H1 (cell line): ENCODE measurements at regions not wholly inside any gene's neighbourhood (a gene's known extent, or its start where the extent isn't known, plus 50 kb on each side); places are given as distances from the start of the nearest gene placed in this dataset.

ENCODE experiments used
- CTCF ChIA-PET: fragments of 300-600 bp; sonication (Branson Sonifier 250); formaldehyde crosslinking; loops from one replicate; lab custom pipeline; 2021; ENCODE audit not compliant: partially characterized antibody; lab: Charles Lee
- POLR2A ChIA-PET: fragments of 300-600 bp; sonication (Branson Sonifier 250); formaldehyde crosslinking; loops from one replicate; lab custom pipeline; 2021; ENCODE audit warnings: inconsistent platforms; ENCODE audit not compliant: partially characterized antibody; lab: Charles Lee
- DNase-seq, 2 experiments: peaks; one replicate each; pipeline versions ENCODE4 v3.0.0 to v3.0.0-alpha.2; 2010 to 2022; ENCODE audit warnings: low spot score in 2 of 2, low read depth in 1 of 2, mixed read lengths in 1 of 2
- FAIRE-seq: peaks from 2 replicates; lab custom pipeline; 2011; peaks lifted over from hg19 to GRCh38; lab: Jason Lieb, UNC
- H2AFZ ChIP-seq: 2 replicates; pipeline ENCODE4 v1.8.1; 2012; ENCODE audit warnings: low read length, inconsistent platforms
- H2AK5ac ChIP-seq: 2 replicates; pipeline ENCODE4 v1.6.1; 2013; ENCODE audit warnings: low read depth, low read length
- H2BK120ac ChIP-seq: replicated peaks from 2 replicates; pipeline ENCODE3; 2013; ENCODE audit warnings: low read depth, low read length, inconsistent platforms
- H2BK12ac ChIP-seq: 2 replicates; pipeline ENCODE4 v1.6.1; 2013; ENCODE audit warnings: low read depth, low read length
- H2BK15ac ChIP-seq: 2 replicates; pipeline ENCODE4 v1.6.1; 2013; ENCODE audit warnings: low read length
- H2BK20ac ChIP-seq: 2 replicates; pipeline ENCODE4 v1.6.1; 2013; ENCODE audit warnings: low read length
- H2BK5ac ChIP-seq: 2 replicates; pipeline ENCODE4 v1.6.1; 2013; ENCODE audit warnings: low read depth, low read length
- H3K14ac ChIP-seq: 2 replicates; pipeline ENCODE4 v1.6.1; 2013; ENCODE audit warnings: inconsistent platforms; ENCODE audit not compliant: insufficient read length
- H3K18ac ChIP-seq: 2 replicates; pipeline ENCODE4 v1.6.1; 2013; ENCODE audit warnings: low read length; ENCODE audit errors: extremely low read depth
- H3K23ac ChIP-seq: 2 replicates; pipeline ENCODE4 v1.6.1; 2013; ENCODE audit warnings: inconsistent platforms; ENCODE audit not compliant: insufficient read length
- H3K23me2 ChIP-seq: 2 replicates; pipeline ENCODE4 v1.6.1; 2013; ENCODE audit warnings: low read depth, low read length
- H3K27ac ChIP-seq: 2 replicates; pipeline ENCODE4 v1.6.1; 2011; ENCODE audit warnings: low read depth, low read length, inconsistent platforms
- H3K27me3 ChIP-seq, 4 experiments: replicated peaks in 1 of 4; 1 replicate in 1 of 4; 2 replicates in 3 of 4; pipeline versions ENCODE4 v1.6.1 to v1.8.1; 2011 to 2013; ENCODE audit warnings: low read length in 3 of 4, mild to moderate bottlenecking in 3 of 4, inconsistent platforms in 2 of 4, mixed read lengths in 2 of 4, moderate library complexity in 1 of 4; ENCODE audit not compliant: control insufficient read depth in 3 of 4, insufficient read depth in 3 of 4; ENCODE audit errors: extremely low read depth in 1 of 4
- H3K36me3 ChIP-seq, 4 experiments: 2 replicates each; pipeline versions ENCODE4 v1.6.1 to v1.8.1; 2011 to 2013; ENCODE audit warnings: mild to moderate bottlenecking in 4 of 4, low read length in 3 of 4, moderate library complexity in 2 of 4, control low read depth in 1 of 4, inconsistent platforms in 1 of 4; ENCODE audit not compliant: insufficient read depth in 4 of 4, control insufficient read depth in 2 of 4
- H3K4ac ChIP-seq: replicated peaks from 2 replicates; pipeline ENCODE3; 2013; ENCODE audit warnings: low read length, low read depth, mixed read lengths, inconsistent platforms; ENCODE audit not compliant: insufficient read length
- H3K4me1 ChIP-seq, 4 experiments: replicated peaks in 1 of 4; 1 replicate in 1 of 4; 2 replicates in 3 of 4; pipeline versions ENCODE4 v1.6.1 to v1.8.1; 2011 to 2013; ENCODE audit warnings: low read length in 3 of 4, inconsistent platforms in 2 of 4, mixed read lengths in 1 of 4; ENCODE audit not compliant: insufficient read depth in 4 of 4, control insufficient read depth in 3 of 4
- H3K4me2 ChIP-seq, 2 experiments: 2 replicates each; pipeline versions ENCODE4 v1.6.1 to v1.8.1; 2011 to 2013; ENCODE audit warnings: low read depth in 2 of 2, low read length in 2 of 2, control low read depth in 1 of 2, inconsistent platforms in 1 of 2, mild to moderate bottlenecking in 1 of 2; ENCODE audit not compliant: insufficient read depth in 1 of 2
- H3K4me3 ChIP-seq, 4 experiments: fragments of 200-600, 300-600 bp in 1 of 4; sonication (generic), shearing (Covaris generic), sonication (Bioruptor Twin) in 1 of 4; 2 replicates each; pipeline versions ENCODE4 v1.5.1 to v1.8.1; 2011 to 2016; ENCODE audit warnings: low read length in 4 of 4, low read depth in 3 of 4, control low read depth in 2 of 4, inconsistent platforms in 2 of 4, mild to moderate bottlenecking in 2 of 4, mixed read lengths in 1 of 4, moderate library complexity in 1 of 4; ENCODE audit not compliant: insufficient read depth in 2 of 4; ENCODE audit errors: extremely low read depth in 1 of 4
- H3K56ac ChIP-seq: replicated peaks from 2 replicates; pipeline ENCODE3; 2013; ENCODE audit warnings: low read depth, mild to moderate bottlenecking, mixed read lengths, low read length, inconsistent platforms; ENCODE audit not compliant: insufficient read length
- H3K79me1 ChIP-seq: 2 replicates; pipeline ENCODE4 v1.6.1; 2013; ENCODE audit warnings: low read depth, low read length, control low read depth
- H3K79me2 ChIP-seq, 2 experiments: 2 replicates each; pipeline versions ENCODE4 v1.6.1 to v1.8.1; 2012 to 2013; ENCODE audit warnings: low read length in 2 of 2, mild to moderate bottlenecking in 2 of 2, inconsistent platforms in 1 of 2; ENCODE audit not compliant: insufficient read depth in 2 of 2, control insufficient read depth in 1 of 2
- H3K9ac ChIP-seq, 4 experiments: replicated peaks in 1 of 4; 1 replicate in 1 of 4; 2 replicates in 3 of 4; pipeline versions ENCODE4 v1.6.1 to v1.8.1; 2011 to 2013; ENCODE audit warnings: low read depth in 3 of 4, low read length in 3 of 4, control low read depth in 2 of 4, mild to moderate bottlenecking in 2 of 4, moderate library complexity in 2 of 4, inconsistent platforms in 1 of 4; ENCODE audit errors: extremely low read depth in 1 of 4
- H3K9me3 ChIP-seq, 2 experiments: 2 replicates each; pipeline versions ENCODE4 v1.6.1 to v1.8.1; 2012 to 2013; ENCODE audit warnings: mild to moderate bottlenecking in 2 of 2, moderate library complexity in 2 of 2, control low read depth in 1 of 2, inconsistent platforms in 1 of 2, low read depth in 1 of 2, low read length in 1 of 2, mixed read lengths in 1 of 2; ENCODE audit not compliant: insufficient read depth in 2 of 2
- H4K20me1 ChIP-seq, 2 experiments: replicated peaks in 1 of 2; 2 replicates each; pipeline versions ENCODE3 to v1.8.1; 2011 to 2013; ENCODE audit warnings: inconsistent platforms in 2 of 2, low read length in 2 of 2, mild to moderate bottlenecking in 1 of 2; ENCODE audit not compliant: insufficient read depth in 2 of 2, control insufficient read depth in 1 of 2
- H4K5ac ChIP-seq: 2 replicates; pipeline ENCODE4 v1.6.1; 2013; ENCODE audit warnings: low read length, low read depth, mixed read lengths, inconsistent platforms; ENCODE audit not compliant: insufficient read length
- H4K8ac ChIP-seq: 2 replicates; pipeline ENCODE4 v1.8.0; 2013; ENCODE audit warnings: mild to moderate bottlenecking, moderate library complexity, low read length, inconsistent platforms; ENCODE audit not compliant: insufficient read depth; ENCODE audit errors: extremely low read depth
- H4K91ac ChIP-seq: replicated peaks from 2 replicates; pipeline ENCODE3; 2013; ENCODE audit warnings: low read length, mixed read lengths, inconsistent platforms; ENCODE audit not compliant: insufficient read length
- ATF2 ChIP-seq: IDR thresholded peaks from 2 replicates; pipeline ENCODE4 v1.6.1; 2012; ENCODE audit warnings: low read length, inconsistent platforms
- CBX5 ChIP-seq: fragments of 300-800, 300-1000 bp; sonication (generic); IDR thresholded peaks from 2 replicates; pipeline ENCODE4 v1.7.1; 2016; ENCODE audit warnings: antibody characterized with exemption, low read length, low read depth
- CTCF ChIP-seq, 3 experiments: IDR thresholded peaks; 1 replicate in 2 of 3; 2 replicates in 1 of 3; pipeline versions ENCODE4 v1.5.1 to v1.6.1; 2011; ENCODE audit warnings: low read length in 3 of 3, mild to moderate bottlenecking in 3 of 3, inconsistent platforms in 2 of 3, low read depth in 1 of 3, moderate library complexity in 1 of 3; ENCODE audit not compliant: insufficient read depth in 1 of 3; ENCODE audit errors: control extremely low read depth in 1 of 3
- GTF2F1 ChIP-seq: IDR thresholded peaks from 2 replicates; pipeline ENCODE4 v1.6.1; 2012; ENCODE audit warnings: low read depth, low read length, improper control_type of control experiment, borderline replicate concordance
- RAD21 ChIP-seq, 2 experiments: IDR thresholded peaks in 1 of 2; conservative IDR thresholded peaks in 1 of 2; 2 replicates each; pipeline ENCODE4 v1.6.1; 2011; ENCODE audit warnings: low read depth in 2 of 2, low read length in 2 of 2, improper control_type of control experiment in 1 of 2, inconsistent platforms in 1 of 2, mild to moderate bottlenecking in 1 of 2, moderate library complexity in 1 of 2
- WGBS, 2 experiments: shearing (Covaris generic) in 1 of 2; methylation state at CpG; one replicate each; pipeline versions ENCODE4 v1.1.6 to v1.1.7; 2013 to 2015; ENCODE audit warnings: low lambda C conversion rate in 2 of 2, mixed read lengths in 2 of 2, inconsistent platforms in 1 of 2, low coverage in 1 of 2, missing lambda C conversion rate in 1 of 2; ENCODE audit not compliant: insufficient replicate concordance in 2 of 2, insufficient coverage in 1 of 2, insufficient read length in 1 of 2; ENCODE audit errors: extremely low coverage in 1 of 2, missing lambda C conversion rate in 1 of 2; 5-methylcytosine and 5-hydroxymethylcytosine counted together

- Histone ChIP-seq H3K27me3 (no peaks in the 10 kb centered on the region), H2BK15ac (no peak overlapping the region), H3K79me1 (no peaks in the 10 kb centered on the region), H3K4ac (no peak overlapping the region), H3K56ac (no peak overlapping the region), H3K4me2 (no peak overlapping the region), H4K8ac (no peak overlapping the region), H4K91ac (no peak overlapping the region), H2AK5ac (no peak overlapping the region), H3K4me3 (no peak overlapping the region), H2AFZ (no peak overlapping the region), H4K20me1 (no peaks in the 10 kb centered on the region), H2BK120ac (no peak overlapping the region), H3K79me2 (no peaks in the 10 kb centered on the region; a peak in 1 of 4 replicates), H3K9me3 (peaks cover 3% of the 10 kb centered on the region in 2 experiments; a peak in 2 of 4 replicates), H3K18ac (no peak overlapping the region), H2BK20ac (no peak overlapping the region), H3K9ac (no peak overlapping the region), H3K27ac (no peak overlapping the region), H3K36me3 (no peaks in the 10 kb centered on the region), H3K23me2 (no peaks in the 10 kb centered on the region), H3K23ac (no peak overlapping the region), H2BK5ac (no peak overlapping the region), H4K5ac (no peak overlapping the region), H3K14ac (no peak overlapping the region), H3K4me1 (no peaks in the 10 kb centered on the region), H2BK12ac (no peak overlapping the region)
- WGBS, 2 experiments: 100% methylated on average over 1 of the region's 1 CpG; no CpG with 5 or more reads in 1 of the 2 experiments
- TF ChIP-seq CBX5: no peak
- TF ChIP-seq CTCF (IDR thresholded peaks at IDR 0.05; ENCODE audit: control extremely low read depth in 1 of 3, insufficient read depth in 1 of 3, low read depth in 1 of 3, low read length in 3 of 3): peak in 2 of 3 experiments; percentile 13 to 39; a peak in 1 of 4 replicates
- peak; percentile 7 to 36; a peak in 2 of 4 replicates for TF ChIP-seq RAD21 (IDR thresholded peaks at IDR 0.05 in 1 of 2, conservative IDR thresholded peaks at IDR 0.05 in 1 of 2; ENCODE audit: low read depth in 2 of 2, low read length in 2 of 2)
- no peak for TF ChIP-seq GTF2F1
- no peak for TF ChIP-seq ATF2
- DNase-seq (no peak), FAIRE-seq (no peak)
- ChIA-PET CTCF (interaction anchor here (0.5 to 1.2 kb wide), 2 partner anchors 9 to 354 kb away, joined by 3 read pairs; no protein-coding TSS in a partner anchor), POLR2A (no interaction called here)
Measured at GRCh38 chr1:38615680-38616079, 243.9 kb downstream of the RRAGC start.
